ENCODE measurements at regions not wholly inside any gene's neighbourhood (a gene's known extent, or its start where the extent isn't known, plus 50 kb on each side); places are given as distances from the start of the nearest gene placed in this dataset.

DNA sequence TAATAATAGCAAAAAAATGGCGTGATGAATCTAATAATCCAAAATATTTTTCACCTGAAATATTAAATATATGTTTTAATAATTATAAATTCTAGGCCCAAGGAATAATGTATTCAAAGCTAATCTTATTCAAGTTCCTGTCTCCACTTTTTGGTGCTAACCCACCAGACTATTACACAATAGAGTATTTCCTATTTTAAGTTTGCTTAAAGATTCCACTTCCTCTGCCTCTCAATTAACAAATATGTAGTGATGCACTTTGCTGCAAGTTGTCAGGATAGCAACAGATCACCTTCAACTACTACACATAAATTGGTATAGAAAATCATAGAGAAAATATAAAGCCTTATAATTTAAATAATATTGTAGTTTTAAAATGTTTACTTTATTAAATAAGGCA, 467.5 kb downstream of the C3orf38 start:
- Histone ChIP-seq H3K36me3 (no peaks in the 10 kb centered on the region), H3K27ac (no peak overlapping the region), H3K9me3 (no peaks in the 10 kb centered on the region), H3K27me3 (no peaks in the 10 kb centered on the region), H3K4me1 (no peaks in the 10 kb centered on the region), H3K4me3 (no peak overlapping the region)
- TF ChIP-seq, protein P1, sequence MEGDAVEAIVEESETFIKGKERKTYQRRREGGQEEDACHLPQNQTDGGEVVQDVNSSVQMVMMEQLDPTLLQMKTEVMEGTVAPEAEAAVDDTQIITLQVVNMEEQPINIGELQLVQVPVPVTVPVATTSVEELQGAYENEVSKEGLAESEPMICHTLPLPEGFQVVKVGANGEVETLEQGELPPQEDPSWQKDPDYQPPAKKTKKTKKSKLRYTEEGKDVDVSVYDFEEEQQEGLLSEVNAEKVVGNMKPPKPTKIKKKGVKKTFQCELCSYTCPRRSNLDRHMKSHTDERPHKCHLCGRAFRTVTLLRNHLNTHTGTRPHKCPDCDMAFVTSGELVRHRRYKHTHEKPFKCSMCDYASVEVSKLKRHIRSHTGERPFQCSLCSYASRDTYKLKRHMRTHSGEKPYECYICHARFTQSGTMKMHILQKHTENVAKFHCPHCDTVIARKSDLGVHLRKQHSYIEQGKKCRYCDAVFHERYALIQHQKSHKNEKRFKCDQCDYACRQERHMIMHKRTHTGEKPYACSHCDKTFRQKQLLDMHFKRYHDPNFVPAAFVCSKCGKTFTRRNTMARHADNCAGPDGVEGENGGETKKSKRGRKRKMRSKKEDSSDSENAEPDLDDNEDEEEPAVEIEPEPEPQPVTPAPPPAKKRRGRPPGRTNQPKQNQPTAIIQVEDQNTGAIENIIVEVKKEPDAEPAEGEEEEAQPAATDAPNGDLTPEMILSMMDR (IDR thresholded peaks at IDR 0.05) = no peak
- TF ChIP-seq POLR2A (IDR thresholded peaks at IDR 0.05) = no peak
- DNase-seq = no peak

- Histone ChIP-seq H3K36me3 (no peaks in the 10 kb centered on the region), H3K4me3 (no peak overlapping the region), H3K9me3 (no peaks in the 10 kb centered on the region), H3K27me3 (no peaks in the 10 kb centered on the region), H3K27ac (no peak overlapping the region), H3K4me1 (no peaks in the 10 kb centered on the region)
- no peak for TF ChIP-seq POLR2A (IDR thresholded peaks at IDR 0.05)
- TF ChIP-seq, protein P1 (IDR thresholded peaks at IDR 0.05) = no peak
- no peak for DNase-seq
Observed at GRCh38 chr3:88618021-88618645, 468.4 kb downstream of the C3orf38 start.

- DNase-seq = no peak
- no peak overlapping the region for H3K4me3 ChIP-seq
- TF ChIP-seq, protein P1 (IDR thresholded peaks at IDR 0.05) = no peak
- no peak for TF ChIP-seq POLR2A (IDR thresholded peaks at IDR 0.05)
Observed at GRCh38 chr3:88621586-88621985, 471.8 kb downstream of the C3orf38 start.

DNA sequence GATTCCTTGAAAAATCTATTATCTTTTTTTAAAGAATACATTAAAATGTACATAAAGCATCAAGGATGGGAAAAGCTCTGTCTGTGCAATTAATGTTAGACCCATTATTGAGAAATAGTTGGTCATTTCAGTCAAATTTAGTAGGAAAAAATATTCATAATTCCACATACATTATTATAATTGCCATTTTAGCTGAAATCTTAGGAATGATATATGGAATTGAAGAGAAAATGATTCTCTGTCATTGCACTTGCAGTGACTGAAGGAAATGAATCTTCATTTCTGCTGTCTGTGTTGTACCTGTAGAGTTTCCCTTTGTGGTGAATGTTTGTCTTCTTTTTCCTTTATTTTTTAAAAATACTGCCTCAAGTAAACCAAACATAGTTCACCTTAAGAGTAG, 473.9 kb downstream of the C3orf38 start:
- Histone ChIP-seq H3K36me3 (no peaks in the 10 kb centered on the region), H3K27me3 (no peaks in the 10 kb centered on the region), H3K27ac (no peak overlapping the region), H3K4me1 (no peaks in the 10 kb centered on the region), H3K9me3 (no peaks in the 10 kb centered on the region), H3K4me3 (no peak overlapping the region)
- no peak for TF ChIP-seq POLR2A (IDR thresholded peaks at IDR 0.05)
- TF ChIP-seq, protein P1 (IDR thresholded peaks at IDR 0.05) = no peak
- DNase-seq = no peak

More at GRCh38 chr3:88621586-88621985, 471.8 kb downstream of the C3orf38 start:
- no peaks in the 10 kb centered on the region for H3K27me3 ChIP-seq
- H3K9me3 ChIP-seq = no peaks in the 10 kb centered on the region
- H3K4me1 ChIP-seq = no peaks in the 10 kb centered on the region
- no peaks in the 10 kb centered on the region for H3K36me3 ChIP-seq
- H3K27ac ChIP-seq = no peak overlapping the region

- TF ChIP-seq, protein P1 (IDR thresholded peaks at IDR 0.05) = no peak
- no peak for TF ChIP-seq POLR2A (IDR thresholded peaks at IDR 0.05)
- DNase-seq = no peak
Observed at GRCh38 chr3:88626456-88627120, 476.8 kb downstream of the C3orf38 start.

More at GRCh38 chr3:88626456-88627120, 476.8 kb downstream of the C3orf38 start:
- Histone ChIP-seq H3K27ac (no peak overlapping the region), H3K36me3 (no peaks in the 10 kb centered on the region), H3K27me3 (no peaks in the 10 kb centered on the region), H3K4me3 (no peak overlapping the region), H3K4me1 (no peaks in the 10 kb centered on the region), H3K9me3 (no peaks in the 10 kb centered on the region)
